Activated CD4-positive, alpha-beta memory T cell treated with anti-CD3 and anti-CD28 coated beads, Interleukin-2, amount 10 ng/mL, durations not matched to agents 7 days and 5 days (primary cell): ENCODE measurements at regions not wholly inside any gene's neighbourhood (a gene's known extent, or its start where the extent isn't known, plus 50 kb on each side); places are given as distances from the start of the nearest gene placed in this dataset.

Experiments used
- CTCF ChIA-PET: fragments of 350-600 bp; sonication (Branson Sonifier 250); formaldehyde crosslinking; loops from one replicate; lab custom pipeline; 2021; ENCODE audit warnings: antibody characterized with exemption, inconsistent platforms; lab: Charles Lee
- POLR2A ChIA-PET: fragments of 350-600 bp; sonication (Branson Sonifier 250); formaldehyde crosslinking; loops from one replicate; lab custom pipeline; 2021; ENCODE audit warnings: antibody characterized with exemption; lab: Charles Lee
- DNase-seq: peaks from one replicate; pipeline ENCODE4 v3.0.0-alpha.2; 2020
- H3K27ac Mint-ChIP-seq: one replicate; pipeline ENCODE4 v1.8.0; 2021; ENCODE audit warnings: mild to moderate bottlenecking, mixed read lengths
- H3K27me3 Mint-ChIP-seq: one replicate; pipeline ENCODE4 v1.8.0; 2021; ENCODE audit warnings: mixed read lengths
- H3K36me3 Mint-ChIP-seq: one replicate; pipeline ENCODE4 v1.8.0; 2021; ENCODE audit warnings: low read depth, mixed read lengths
- H3K4me1 Mint-ChIP-seq: one replicate; pipeline ENCODE4 v1.8.0; 2021; ENCODE audit warnings: mixed read lengths
- H3K4me3 Mint-ChIP-seq: one replicate; pipeline ENCODE4 v1.8.0; 2021; ENCODE audit warnings: mild to moderate bottlenecking, mixed read lengths
- H3K9me3 Mint-ChIP-seq: one replicate; pipeline ENCODE4 v1.8.0; 2021; ENCODE audit warnings: mixed read lengths

GRCh38 chr1:55322842-55323241, 107.7 kb upstream of the USP24 start:
- Mint-ChIP-seq H3K36me3 (no peaks in the 10 kb centered on the region), H3K27ac (no peak overlapping the region), H3K27me3 (peaks cover 16% of the 10 kb centered on the region), H3K4me3 (no peak overlapping the region), H3K9me3 (no peaks in the 10 kb centered on the region), H3K4me1 (no peaks in the 10 kb centered on the region)
- POLR2A ChIA-PET, result no interaction called here
- no peak for DNase-seq
- CTCF ChIA-PET, result no interaction called here

- CTCF ChIA-PET, result no interaction called here
- no peaks in the 10 kb centered on the region for H3K9me3 Mint-ChIP-seq
- peaks cover 15% of the 10 kb centered on the region for H3K27me3 Mint-ChIP-seq
- H3K4me1 Mint-ChIP-seq, result no peaks in the 10 kb centered on the region
- POLR2A ChIA-PET, result no interaction called here
- no peak for DNase-seq
- no peak overlapping the region for H3K4me3 Mint-ChIP-seq
- no peak overlapping the region for H3K27ac Mint-ChIP-seq
- no peaks in the 10 kb centered on the region for H3K36me3 Mint-ChIP-seq
These were observed 106.8 kb upstream of the USP24 start for GRCh38 chr1:55321942-55322341.

GRCh38 chr1:55320891-55321290, 105.7 kb upstream of the USP24 start:
- Mint-ChIP-seq H3K27me3 (peaks cover 7% of the 10 kb centered on the region), H3K4me1 (no peaks in the 10 kb centered on the region), H3K36me3 (no peaks in the 10 kb centered on the region), H3K9me3 (no peaks in the 10 kb centered on the region), H3K27ac (no peak overlapping the region), H3K4me3 (no peak overlapping the region)
- POLR2A ChIA-PET, result no interaction called here
- CTCF ChIA-PET, result interaction anchor here (0.5 kb wide), 1 partner anchor 36 kb away, joined by 5 read pairs; no protein-coding TSS in a partner anchor
- DNase-seq, result no peak

GRCh38 chr1:55318116-55318817, 103.1 kb upstream of the USP24 start:
- no peak overlapping the region for H3K27ac Mint-ChIP-seq
- no peak for DNase-seq
- H3K9me3 Mint-ChIP-seq, result no peaks in the 10 kb centered on the region
- no peak overlapping the region for H3K4me3 Mint-ChIP-seq
- CTCF ChIA-PET, result interaction anchor here (1.2 kb wide), 1 partner anchor 58 kb away, joined by 3 read pairs; no protein-coding TSS in a partner anchor
- no peaks in the 10 kb centered on the region for H3K4me1 Mint-ChIP-seq
- H3K27me3 Mint-ChIP-seq, result peaks cover 5% of the 10 kb centered on the region
- POLR2A ChIA-PET, result no interaction called here
- H3K36me3 Mint-ChIP-seq, result no peaks in the 10 kb centered on the region

GRCh38 chr1:55317673-55318072, 102.5 kb upstream of the USP24 start:
- Mint-ChIP-seq H3K9me3 (no peaks in the 10 kb centered on the region), H3K36me3 (no peaks in the 10 kb centered on the region), H3K4me3 (no peak overlapping the region), H3K27ac (no peak overlapping the region), H3K4me1 (no peaks in the 10 kb centered on the region), H3K27me3 (peaks cover 5% of the 10 kb centered on the region)
- POLR2A ChIA-PET, result no interaction called here
- no peak for DNase-seq
- CTCF ChIA-PET, result interaction anchor here (1.2 kb wide), 1 partner anchor 58 kb away, joined by 3 read pairs; no protein-coding TSS in a partner anchor

- Mint-ChIP-seq H3K9me3 (no peaks in the 10 kb centered on the region), H3K27ac (no peak overlapping the region), H3K27me3 (peaks cover 5% of the 10 kb centered on the region), H3K4me3 (no peak overlapping the region), H3K36me3 (no peaks in the 10 kb centered on the region), H3K4me1 (no peaks in the 10 kb centered on the region)
- DNase-seq, result no peak
- CTCF ChIA-PET, result interaction anchor here (1.2 kb wide), 1 partner anchor 59 kb away, joined by 3 read pairs; no protein-coding TSS in a partner anchor
- POLR2A ChIA-PET, result no interaction called here
These were observed 101.9 kb upstream of the USP24 start for GRCh38 chr1:55316947-55317662.

GRCh38 chr1:55316502-55316901, 101.3 kb upstream of the USP24 start:
- no peak overlapping the region for H3K4me3 Mint-ChIP-seq
- ChIA-PET POLR2A (no interaction called here), CTCF (no interaction called here)
- peaks cover 5% of the 10 kb centered on the region for H3K27me3 Mint-ChIP-seq
- DNase-seq, result no peak
- H3K9me3 Mint-ChIP-seq, result no peaks in the 10 kb centered on the region
- no peaks in the 10 kb centered on the region for H3K36me3 Mint-ChIP-seq
- no peaks in the 10 kb centered on the region for H3K4me1 Mint-ChIP-seq
- no peak overlapping the region for H3K27ac Mint-ChIP-seq

GRCh38 chr1:55315552-55315951, 100.4 kb upstream of the USP24 start:
- H3K36me3 Mint-ChIP-seq, result no peaks in the 10 kb centered on the region
- H3K27me3 Mint-ChIP-seq, result peaks cover 5% of the 10 kb centered on the region
- ChIA-PET POLR2A (no interaction called here), CTCF (no interaction called here)
- DNase-seq, result no peak
- no peaks in the 10 kb centered on the region for H3K9me3 Mint-ChIP-seq
- H3K27ac Mint-ChIP-seq, result no peak overlapping the region
- no peak overlapping the region for H3K4me3 Mint-ChIP-seq
- H3K4me1 Mint-ChIP-seq, result no peaks in the 10 kb centered on the region

- Mint-ChIP-seq H3K4me1 (no peaks in the 10 kb centered on the region), H3K4me3 (no peak overlapping the region), H3K9me3 (no peaks in the 10 kb centered on the region), H3K27me3 (peaks cover 5% of the 10 kb centered on the region), H3K27ac (no peak overlapping the region), H3K36me3 (no peaks in the 10 kb centered on the region)
- CTCF ChIA-PET, result no interaction called here
- POLR2A ChIA-PET, result no interaction called here
- no peak for DNase-seq
These were observed 99.6 kb upstream of the USP24 start for GRCh38 chr1:55314740-55315139.

- Mint-ChIP-seq H3K4me1 (no peaks in the 10 kb centered on the region), H3K4me3 (no peak overlapping the region), H3K27ac (no peak overlapping the region), H3K36me3 (no peaks in the 10 kb centered on the region), H3K27me3 (peaks cover 3% of the 10 kb centered on the region), H3K9me3 (no peaks in the 10 kb centered on the region)
- ChIA-PET POLR2A (no interaction called here), CTCF (no interaction called here)
- DNase-seq, result no peak
These were observed 98.7 kb upstream of the USP24 start for GRCh38 chr1:55313903-55314302.

GRCh38 chr1:55311979-55312378, 96.8 kb upstream of the USP24 start:
- Mint-ChIP-seq H3K9me3 (no peaks in the 10 kb centered on the region), H3K4me3 (no peak overlapping the region), H3K27ac (no peak overlapping the region), H3K4me1 (no peaks in the 10 kb centered on the region), H3K27me3 (peaks cover 3% of the 10 kb centered on the region), H3K36me3 (no peaks in the 10 kb centered on the region)
- CTCF ChIA-PET, result no interaction called here
- no peak for DNase-seq
- POLR2A ChIA-PET, result no interaction called here

- Mint-ChIP-seq H3K27me3 (peaks cover 4% of the 10 kb centered on the region), H3K27ac (no peak overlapping the region), H3K9me3 (no peaks in the 10 kb centered on the region), H3K4me3 (no peak overlapping the region), H3K36me3 (no peaks in the 10 kb centered on the region), H3K4me1 (no peaks in the 10 kb centered on the region)
- POLR2A ChIA-PET, result no interaction called here
- CTCF ChIA-PET, result no interaction called here
- DNase-seq, result no peak
These were observed 96.0 kb upstream of the USP24 start for GRCh38 chr1:55311057-55311641.

- ChIA-PET POLR2A (no interaction called here), CTCF (no interaction called here)
- peaks cover 8% of the 10 kb centered on the region for H3K27me3 Mint-ChIP-seq
- no peaks in the 10 kb centered on the region for H3K4me1 Mint-ChIP-seq
- H3K27ac Mint-ChIP-seq, result no peak overlapping the region
- H3K36me3 Mint-ChIP-seq, result no peaks in the 10 kb centered on the region
- H3K4me3 Mint-ChIP-seq, result no peak overlapping the region
- H3K9me3 Mint-ChIP-seq, result no peaks in the 10 kb centered on the region
- DNase-seq, result no peak
These were observed 95.4 kb upstream of the USP24 start for GRCh38 chr1:55310505-55310971.
